HepG2 (cell line): ENCODE measurements at regions not wholly inside any gene's neighbourhood (a gene's known extent, or its start where the extent isn't known, plus 50 kb on each side); places are given as distances from the start of the nearest gene placed in this dataset.

Experiments
- ATAC-seq: fragments of 200-7000 bp; cut with Tn5 transposase; 3 replicates; pipeline ENCODE4 v1.9.1; 2020; ENCODE audit warnings: mild to moderate bottlenecking, moderate library complexity
- BruUV-seq: library from RNA; stranded (reverse); fragments of 400-500 nt; replicated peaks from 2 replicates; lab custom pipeline; 2021; lab: Mats Ljungman, UMichigan
- CTCF ChIA-PET: fragments of 300-600 bp; formaldehyde crosslinking; extraction: SDS; loops from one replicate; lab custom pipeline; 2021; ENCODE audit warnings: low total read pairs, inconsistent platforms, low intra/inter-chr PET ratio; lab: Yijun Ruan, JAX
- POLR2A ChIA-PET: fragments of 350-600 bp; sonication (Branson Sonifier 250); formaldehyde crosslinking; loops from one replicate; lab custom pipeline; 2020; ENCODE audit warnings: antibody characterized with exemption, inconsistent platforms; lab: Yijun Ruan, JAX
- DNase-seq: peaks from one replicate; pipeline ENCODE4 v3.0.0-alpha.2; 2015; ENCODE audit warnings: low spot score
- FAIRE-seq: peaks from 3 replicates; lab custom pipeline; 2011; peaks lifted over from hg19 to GRCh38; lab: Jason Lieb, UNC
- H2AFZ ChIP-seq: one replicate; pipeline ENCODE4 v1.6.1; 2011; ENCODE audit warnings: low read length, inconsistent platforms
- H3K27ac ChIP-seq: fragments of 300-600 bp; 3 replicates; pipeline ENCODE4 v1.8.0; 2011; ENCODE audit warnings: mixed run types, mild to moderate bottlenecking, mixed read lengths, low read length, inconsistent platforms; ENCODE audit not compliant: insufficient read depth; ENCODE audit errors: extremely low read length
- H3K27me3 ChIP-seq, 2 experiments: fragments of 200-600 bp in 1 of 2; 2 replicates in 1 of 2; 3 replicates in 1 of 2; pipeline versions ENCODE4 v1.6.0 to v1.8.0; 2011; ENCODE audit warnings: low read length in 2 of 2, mild to moderate bottlenecking in 2 of 2, moderate library complexity in 2 of 2, inconsistent platforms in 1 of 2; ENCODE audit not compliant: insufficient read depth in 2 of 2, control insufficient read depth in 1 of 2
- H3K36me3 ChIP-seq, 2 experiments: fragments of 200-600 bp in 1 of 2; replicated peaks in 1 of 2; 2 replicates in 1 of 2; 3 replicates in 1 of 2; pipeline versions ENCODE4 v1.5.1 to v1.8.0; 2011; ENCODE audit warnings: low read length in 2 of 2, inconsistent platforms in 1 of 2; ENCODE audit not compliant: insufficient read depth in 2 of 2, control insufficient read depth in 1 of 2
- H3K4me1 ChIP-seq: 2 replicates; pipeline ENCODE4 v1.5.1; 2012; ENCODE audit warnings: low read length, inconsistent platforms; ENCODE audit not compliant: insufficient read depth
- H3K4me2 ChIP-seq: 2 replicates; pipeline ENCODE4 v1.6.0; 2011; ENCODE audit warnings: low read depth, low read length, inconsistent platforms
- H3K4me3 ChIP-seq, 3 experiments: fragments of 200-600 bp in 1 of 3; sonication (generic), shearing (Covaris generic) in 1 of 3; replicated peaks in 1 of 3; 2 replicates each; pipeline ENCODE4 v1.5.1; 2011 to 2016; ENCODE audit warnings: low read length in 3 of 3, inconsistent platforms in 2 of 3, low read depth in 2 of 3, mild to moderate bottlenecking in 2 of 3, control low read depth in 1 of 3, mixed read lengths in 1 of 3; ENCODE audit not compliant: insufficient read depth in 1 of 3
- H3K79me2 ChIP-seq: one replicate; pipeline ENCODE4 v1.6.1; 2011; ENCODE audit warnings: low read length, inconsistent platforms; ENCODE audit not compliant: insufficient read depth
- H3K9ac ChIP-seq: 2 replicates; pipeline ENCODE4 v1.6.0; 2011; ENCODE audit warnings: mild to moderate bottlenecking, low read depth, low read length, inconsistent platforms; ENCODE audit not compliant: insufficient read depth
- H3K9me3 ChIP-seq: 2 replicates; pipeline ENCODE4 v1.5.1; 2012; ENCODE audit warnings: mild to moderate bottlenecking, low read length
- H4K20me1 ChIP-seq: 2 replicates; pipeline ENCODE4 v1.6.0; 2011; ENCODE audit warnings: inconsistent platforms, mild to moderate bottlenecking, low read length, moderate library complexity; ENCODE audit not compliant: insufficient read depth
- ARID2 ChIP-seq: sonication (generic); formaldehyde crosslinking; IDR thresholded peaks from 2 replicates; pipeline ENCODE4 v1.8.1; 2022; ENCODE audit warnings: mild to moderate bottlenecking, missing genetic modification reagents, borderline replicate concordance
- ARID3A ChIP-seq: IDR thresholded peaks from 2 replicates; pipeline ENCODE4 v1.6.1; 2012; ENCODE audit warnings: low read depth, low read length, improper control_type of control experiment
- CBX5 ChIP-seq: sonication (generic); formaldehyde crosslinking; IDR thresholded peaks from 2 replicates; pipeline ENCODE4 v1.4.0; 2020; ENCODE audit warnings: missing genetic modification reagents, borderline replicate concordance
- FOXO1 ChIP-seq: sonication (generic); formaldehyde crosslinking; IDR thresholded peaks from 2 replicates; pipeline ENCODE4 v1.4.0; 2020; ENCODE audit warnings: missing genetic modification reagents
- GMEB2 ChIP-seq: IDR thresholded peaks from 2 replicates; pipeline ENCODE4 v1.6.1; 2016; ENCODE audit warnings: missing biosample characterization, missing genetic modification reagents, low read depth
- HOXD1 ChIP-seq: sonication (generic); formaldehyde crosslinking; IDR thresholded peaks from 2 replicates; pipeline ENCODE4 v1.5.0; 2020; ENCODE audit warnings: missing genetic modification reagents
- MEIS1 ChIP-seq: sonication (generic); formaldehyde crosslinking; IDR thresholded peaks from 2 replicates; pipeline ENCODE4 v1.9.0; 2021; ENCODE audit warnings: mild to moderate bottlenecking, missing genetic modification reagents, moderate library complexity, borderline replicate concordance
- NR3C1 ChIP-seq: sonication (generic); formaldehyde crosslinking; IDR thresholded peaks from 2 replicates; pipeline ENCODE4 v1.4.0; 2020; ENCODE audit warnings: missing genetic modification reagents
- PAWR ChIP-seq: sonication (generic); formaldehyde crosslinking; IDR thresholded peaks from 2 replicates; pipeline ENCODE4 v1.4.0; 2020; ENCODE audit warnings: missing genetic modification reagents, mild to moderate bottlenecking, borderline replicate concordance
- SRSF9 ChIP-seq: fragments of 200-400 bp; formaldehyde crosslinking; IDR thresholded peaks from 2 replicates; pipeline ENCODE4 v1.6.1; 2018; ENCODE audit warnings: borderline replicate concordance, mild to moderate bottlenecking, low read depth, low read length; ENCODE audit not compliant: insufficient read depth, poor library complexity, severe bottlenecking
- SUZ12 ChIP-seq: fragments of 150-350 bp; IDR thresholded peaks from 2 replicates; pipeline ENCODE4 v1.6.1; 2014; ENCODE audit warnings: low read depth, low read length
- ZFP91 ChIP-seq: sonication (generic); formaldehyde crosslinking; IDR thresholded peaks from 2 replicates; pipeline ENCODE4 v1.9.0; 2022; ENCODE audit warnings: missing genetic modification reagents, mild to moderate bottlenecking, borderline replicate concordance
- ZNF292 ChIP-seq: sonication (generic); formaldehyde crosslinking; IDR thresholded peaks from 2 replicates; pipeline ENCODE4 v1.8.1; 2022; ENCODE audit warnings: mild to moderate bottlenecking, low read depth, missing genetic modification reagents, borderline replicate concordance
- ZNF329 ChIP-seq: sonication (generic); formaldehyde crosslinking; IDR thresholded peaks from 2 replicates; pipeline ENCODE4 v1.9.0; 2021; ENCODE audit warnings: low read depth, mild to moderate bottlenecking, missing genetic modification reagents
- ZNF44 ChIP-seq: sonication (generic); formaldehyde crosslinking; IDR thresholded peaks from 2 replicates; pipeline ENCODE4 v1.5.1; 2020; ENCODE audit warnings: mild to moderate bottlenecking, missing genetic modification reagents
- ZNF513 ChIP-seq: sonication (generic); formaldehyde crosslinking; conservative IDR thresholded peaks from 2 replicates; pipeline ENCODE4 v1.5.0; 2020; ENCODE audit warnings: missing genetic modification reagents
- ZNF709 ChIP-seq: sonication (generic); formaldehyde crosslinking; IDR thresholded peaks from 2 replicates; pipeline ENCODE4 v1.5.0; 2020; ENCODE audit warnings: mild to moderate bottlenecking, missing genetic modification reagents
- WGBS: methylation state at CpG from one replicate; pipeline ENCODE4 v1.1.6; 2017; ENCODE audit warnings: low lambda C conversion rate; 5-methylcytosine and 5-hydroxymethylcytosine counted together
- in situ Hi-C: cut with HindIII; loops from 2 replicates; pipeline ENCODE4 v1.10.0; 2017; ENCODE audit warnings: low pct_unique_long_range_greater_than_20kb; ENCODE audit not compliant: extremely low pct_ligation_motif_present
- intact Hi-C: fragments of 100-400 bp; cut with micrococcal nuclease; formaldehyde crosslinking; loops from one replicate; pipeline ENCODE4 v1.10.0; 2022; ENCODE audit not compliant: unreplicated experiment

- TF ChIP-seq SRSF9 (no peak), ZNF709 (CRISPR knock-in tag) (no peak), NR3C1 (no peak), CBX5 (no peak)
Observed at GRCh38 chr1:221939607-221940006, 197.7 kb upstream of the DUSP10 start (continued).

- ATAC-seq (no peak), DNase-seq (no peak), FAIRE-seq (no peak)
- Histone ChIP-seq H3K4me3 (no peak overlapping the region), H3K4me1 (no peaks in the 10 kb centered on the region), H3K27me3 (no peaks in the 10 kb centered on the region), H3K9ac (no peak overlapping the region), H4K20me1 (no peaks in the 10 kb centered on the region), H3K79me2 (no peaks in the 10 kb centered on the region), H2AFZ (no peak overlapping the region), H3K9me3 (no peaks in the 10 kb centered on the region), H3K27ac (no peak overlapping the region), H3K36me3 (no peaks in the 10 kb centered on the region), H3K4me2 (no peak overlapping the region)
- ChIA-PET POLR2A (no interaction called here), CTCF (no interaction called here)
- intact Hi-C loops = no loop called here
- 13% methylated on average over 9 of the region's 9 CpGs for WGBS
- no TSS peak for BruUV-seq
- in situ Hi-C loops = no loop called here
- no peak for TF ChIP-seq GMEB2 (CRISPR knock-in tag)
- no peak for TF ChIP-seq ZNF292 (CRISPR knock-in tag)
- no peak for TF ChIP-seq MEIS1 (CRISPR knock-in tag)
- TF ChIP-seq ZNF44 (CRISPR knock-in tag) = no peak
- no peak for TF ChIP-seq ARID2 (CRISPR knock-in tag)
- TF ChIP-seq HOXD1 (CRISPR knock-in tag) = no peak
- TF ChIP-seq FOXO1 = no peak
- TF ChIP-seq ZFP91 (CRISPR knock-in tag) = no peak
- TF ChIP-seq PAWR (CRISPR knock-in tag) = no peak
- no peak for TF ChIP-seq SUZ12
- no peak for TF ChIP-seq ARID3A
- TF ChIP-seq ZNF513 (CRISPR knock-in tag) = no peak
- no peak for TF ChIP-seq ZNF329 (CRISPR knock-in tag)
Observed at GRCh38 chr1:221937155-221937953, 195.5 kb upstream of the DUSP10 start.
